CD14-positive monocyte (primary cell): ENCODE measurements at regions not wholly inside any gene's neighbourhood (a gene's known extent, or its start where the extent isn't known, plus 50 kb on each side); places are given as distances from the start of the nearest gene placed in this dataset.

Experiments
- DNase-seq, 3 donors: peaks; one replicate each; pipeline ENCODE4 v3.0.0-alpha.2; 2011 to 2022
- H2AFZ ChIP-seq: 2 replicates; pipeline ENCODE4 v1.6.0; 2012; ENCODE audit warnings: mild to moderate bottlenecking, low read depth, low read length, inconsistent platforms; ENCODE audit not compliant: insufficient read depth, poor library complexity, severe bottlenecking
- H3K27ac ChIP-seq, 2 donors: 1 replicate in 1 of 2; 2 replicates in 1 of 2; pipeline ENCODE4 v1.5.1; 2012 to 2013; ENCODE audit warnings: low read length in 2 of 2, control low read depth in 1 of 2, inconsistent platforms in 1 of 2, low read depth in 1 of 2, mild to moderate bottlenecking in 1 of 2
- H3K27me3 ChIP-seq, 2 donors: one replicate each; pipeline versions ENCODE4 v1.6.0 to v1.6.1; 2011 to 2013; ENCODE audit warnings: low read length in 2 of 2; ENCODE audit not compliant: control insufficient read depth in 2 of 2, insufficient read depth in 2 of 2
- H3K36me3 ChIP-seq, 2 donors: replicated peaks in 1 of 2; 1 replicate in 1 of 2; 2 replicates in 1 of 2; pipeline versions ENCODE4 v1.5.1 to v1.6.1; 2012 to 2013; ENCODE audit warnings: low read length in 2 of 2, control low read depth in 1 of 2, inconsistent platforms in 1 of 2, mild to moderate bottlenecking in 1 of 2; ENCODE audit not compliant: insufficient read depth in 2 of 2, control insufficient read depth in 1 of 2
- H3K4me1 ChIP-seq, 2 donors: 1 replicate in 1 of 2; 2 replicates in 1 of 2; pipeline versions ENCODE4 v1.5.1 to v1.6.1; 2012 to 2013; ENCODE audit warnings: low read length in 2 of 2, control low read depth in 1 of 2, inconsistent platforms in 1 of 2, mild to moderate bottlenecking in 1 of 2, moderate library complexity in 1 of 2; ENCODE audit not compliant: insufficient read depth in 2 of 2, control insufficient read depth in 1 of 2
- H3K4me2 ChIP-seq: replicated peaks from 2 replicates; pipeline ENCODE3; 2012; ENCODE audit warnings: low read length, moderate library complexity, mild to moderate bottlenecking; ENCODE audit not compliant: poor library complexity, severe bottlenecking; ENCODE audit errors: extremely low read depth
- H3K4me3 ChIP-seq, 3 experiments: fragments of 200-600 bp in 1 of 3; sonication (generic) in 1 of 3; replicated peaks in 1 of 3; 1 replicate in 2 of 3; 2 replicates in 1 of 3; pipeline ENCODE4 v1.5.1; 2011 to 2013; ENCODE audit warnings: low read length in 3 of 3, mild to moderate bottlenecking in 3 of 3, control low read depth in 2 of 3, low read depth in 2 of 3, inconsistent platforms in 1 of 3, moderate library complexity in 1 of 3
- H3K79me2 ChIP-seq: 2 replicates; pipeline ENCODE4 v1.6.0; 2012; ENCODE audit warnings: mild to moderate bottlenecking, control low read depth, inconsistent platforms, low read length, moderate library complexity; ENCODE audit not compliant: insufficient read depth
- H3K9ac ChIP-seq: 2 replicates; pipeline ENCODE4 v1.6.0; 2017; ENCODE audit warnings: low read length, mild to moderate bottlenecking; ENCODE audit not compliant: insufficient read depth, poor library complexity, severe bottlenecking
- H3K9me3 ChIP-seq, 2 donors: replicated peaks in 1 of 2; 1 replicate in 1 of 2; 2 replicates in 1 of 2; pipeline versions ENCODE4 v1.5.1 to v1.6.1; 2012 to 2013; ENCODE audit warnings: low read length in 2 of 2, control low read depth in 1 of 2; ENCODE audit not compliant: control insufficient read depth in 1 of 2, insufficient read depth in 1 of 2
- H4K20me1 ChIP-seq: 2 replicates; pipeline ENCODE4 v1.6.0; 2012; ENCODE audit warnings: mild to moderate bottlenecking, low read length, control low read depth, moderate library complexity; ENCODE audit not compliant: insufficient read depth
- H3K27ac Mint-ChIP-seq, 7 donors: one replicate each; pipeline ENCODE4 v1.8.0; 2020; ENCODE audit warnings: mild to moderate bottlenecking in 7 of 7, mixed read lengths in 7 of 7, moderate library complexity in 6 of 7, inconsistent platforms in 2 of 7
- H3K27me3 Mint-ChIP-seq, 3 donors: one replicate each; pipeline ENCODE4 v1.8.0; 2021 to 2022; ENCODE audit warnings: low read depth in 3 of 3, mild to moderate bottlenecking in 3 of 3, mixed read lengths in 3 of 3, moderate library complexity in 3 of 3, inconsistent platforms in 1 of 3
- H3K36me3 Mint-ChIP-seq, 2 donors: one replicate each; pipeline ENCODE4 v1.8.0; 2020; ENCODE audit warnings: mixed read lengths in 2 of 2, inconsistent platforms in 1 of 2, mild to moderate bottlenecking in 1 of 2
- H3K4me1 Mint-ChIP-seq: one replicate; pipeline ENCODE4 v1.8.0; 2020; ENCODE audit warnings: mild to moderate bottlenecking, mixed read lengths
- H3K4me3 Mint-ChIP-seq, 2 donors: one replicate each; pipeline ENCODE4 v1.8.0; 2020; ENCODE audit warnings: mild to moderate bottlenecking in 2 of 2, mixed read lengths in 2 of 2, moderate library complexity in 1 of 2
- H3K9me3 Mint-ChIP-seq, 7 donors: one replicate each; pipeline ENCODE4 v1.8.0; 2020 to 2022; ENCODE audit warnings: mixed read lengths in 7 of 7, mild to moderate bottlenecking in 6 of 7, moderate library complexity in 6 of 7, inconsistent platforms in 2 of 7
- CTCF ChIP-seq: fragments of 200-600 bp; IDR thresholded peaks from one replicate; pipeline ENCODE4 v1.8.0; 2022; ENCODE audit warnings: antibody characterized with exemption, mild to moderate bottlenecking
- WGBS: methylation state at CpG from one replicate; pipeline ENCODE4 v1.1.5; 2013; ENCODE audit warnings: missing lambda C conversion rate; ENCODE audit not compliant: insufficient coverage; 5-methylcytosine and 5-hydroxymethylcytosine counted together
- intact Hi-C, 2 donors: fragments of 100-400 bp; cut with micrococcal nuclease; formaldehyde crosslinking; loops; one replicate each; pipeline versions ENCODE4 v1.15.0 to v1.15.1; 2023

GRCh38 chr3:159672728-159673688 is 315.6 kb upstream of the IL12A start:
- Mint-ChIP-seq H3K9me3 (peaks cover 0 to 2% (median 0%) of the 10 kb centered on the region in 7 donors), H3K4me3 (no peak overlapping the region), H3K27me3 (peaks cover 0 to 7% (median 3%) of the 10 kb centered on the region in 3 donors), H3K4me1 (no peaks in the 10 kb centered on the region), H3K36me3 (no peaks in the 10 kb centered on the region), H3K27ac (no peak overlapping the region)
- intact Hi-C loops: no loop called here
- Histone ChIP-seq H3K4me1 (no peaks in the 10 kb centered on the region), H4K20me1 (no peaks in the 10 kb centered on the region), H3K4me2 (no peak overlapping the region), H3K27me3 (no peaks in the 10 kb centered on the region), H3K9me3 (no peaks in the 10 kb centered on the region), H3K9ac (no peak overlapping the region), H2AFZ (no peak overlapping the region), H3K36me3 (no peaks in the 10 kb centered on the region), H3K79me2 (no peaks in the 10 kb centered on the region), H3K27ac (no peak overlapping the region), H3K4me3 (no peak overlapping the region)
- 100% methylated on average over 1 of the region's 5 CpGs for WGBS
- DNase-seq: no peak
- TF ChIP-seq CTCF: no peak

- no peaks in the 10 kb centered on the region for H3K36me3 Mint-ChIP-seq
- H3K79me2 ChIP-seq: no peaks in the 10 kb centered on the region
- H3K4me3 Mint-ChIP-seq: no peak overlapping the region
- no peaks in the 10 kb centered on the region for H4K20me1 ChIP-seq
- no peak for DNase-seq
- TF ChIP-seq CTCF: no peak
- H3K9ac ChIP-seq: no peak overlapping the region
- H3K27me3 Mint-ChIP-seq: peaks cover 0 to 5% (median 3%) of the 10 kb centered on the region in 3 donors
- no peak overlapping the region for H2AFZ ChIP-seq
- no peaks in the 10 kb centered on the region for H3K27me3 ChIP-seq
- peaks cover 0 to 3% (median 0%) of the 10 kb centered on the region in 7 donors for H3K9me3 Mint-ChIP-seq
- no peak overlapping the region for H3K27ac Mint-ChIP-seq
- no peak overlapping the region for H3K27ac ChIP-seq
- H3K9me3 ChIP-seq: no peaks in the 10 kb centered on the region
- H3K4me2 ChIP-seq: no peak overlapping the region
- no peaks in the 10 kb centered on the region for H3K4me1 Mint-ChIP-seq
- H3K36me3 ChIP-seq: no peaks in the 10 kb centered on the region
- 100% methylated on average over 1 of the region's 2 CpGs for WGBS
- intact Hi-C loops: no loop called here
- H3K4me1 ChIP-seq: no peaks in the 10 kb centered on the region
- H3K4me3 ChIP-seq: no peak overlapping the region
Measured at GRCh38 chr3:159674583-159674982, 314.1 kb upstream of the IL12A start.
